ENCODE measurements at regions not wholly inside any gene's neighbourhood (a gene's known extent, or its start where the extent isn't known, plus 50 kb on each side); places are given as distances from the start of the nearest gene placed in this dataset.

DNA sequence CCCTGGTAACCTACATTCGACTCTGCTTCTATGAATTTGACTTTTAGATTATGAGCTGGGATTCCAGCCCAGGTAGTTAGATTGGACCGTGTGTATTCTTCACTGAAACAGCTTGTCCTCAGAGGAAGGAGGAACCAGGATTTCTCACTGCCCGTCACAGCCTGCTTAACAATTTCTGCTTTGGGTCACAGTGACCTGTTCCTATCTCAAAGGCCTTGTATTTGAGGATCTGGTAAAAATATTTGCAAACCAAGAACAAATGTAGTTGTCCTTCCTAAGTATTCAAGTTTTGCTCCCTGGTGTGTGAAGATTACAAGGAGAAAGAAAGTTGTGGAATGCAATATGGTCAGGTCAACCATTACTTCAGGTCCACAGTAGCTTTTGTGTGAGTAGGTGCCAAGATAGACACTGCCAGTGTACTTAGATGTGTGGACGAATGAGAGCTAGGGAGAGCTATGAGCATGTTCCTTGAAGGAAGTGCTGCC lies 55.1 kb downstream of the KIF4B start:
- DNase-seq: no peak

DNA sequence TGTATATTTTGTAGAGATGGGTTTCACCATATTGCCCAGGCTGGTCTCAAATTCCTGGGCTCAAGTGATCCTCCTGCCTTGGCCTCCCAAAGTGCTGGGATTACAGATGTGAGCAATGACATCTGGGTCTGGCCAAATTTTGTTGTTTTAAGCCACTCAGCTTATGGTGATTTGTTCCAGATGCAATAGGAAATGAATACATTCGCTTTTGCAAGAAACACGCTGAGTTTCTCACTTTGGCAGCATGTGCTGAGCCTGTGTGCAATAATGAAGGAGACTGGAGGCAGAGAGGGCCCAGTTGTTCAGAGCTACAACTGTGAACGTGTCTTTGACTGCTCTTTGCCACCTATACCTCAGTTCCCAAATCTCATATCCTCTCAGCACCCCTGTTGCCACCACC lies 56.4 kb downstream of the KIF4B start:
- DNase-seq: peak; percentile 15

DNA sequence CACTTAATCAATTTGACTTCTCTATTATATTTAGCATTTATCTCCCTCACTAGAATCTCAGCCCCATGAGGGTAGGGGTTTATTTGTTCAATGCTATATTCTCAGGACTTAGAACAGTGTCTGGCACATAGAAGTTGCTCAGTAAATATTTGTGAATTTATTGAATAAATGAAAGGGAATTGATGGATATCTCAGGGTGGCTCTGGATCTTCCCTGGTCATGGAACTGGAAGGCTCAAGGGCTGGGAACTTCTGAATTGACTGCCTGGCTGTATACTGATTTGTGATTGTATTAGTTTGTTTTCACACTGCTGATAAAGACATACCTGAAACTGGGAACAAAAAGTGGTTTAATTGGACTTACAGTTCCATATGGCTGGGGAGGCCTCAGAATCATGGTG lies 57.2 kb downstream of the KIF4B start:
- no peak for DNase-seq

DNA sequence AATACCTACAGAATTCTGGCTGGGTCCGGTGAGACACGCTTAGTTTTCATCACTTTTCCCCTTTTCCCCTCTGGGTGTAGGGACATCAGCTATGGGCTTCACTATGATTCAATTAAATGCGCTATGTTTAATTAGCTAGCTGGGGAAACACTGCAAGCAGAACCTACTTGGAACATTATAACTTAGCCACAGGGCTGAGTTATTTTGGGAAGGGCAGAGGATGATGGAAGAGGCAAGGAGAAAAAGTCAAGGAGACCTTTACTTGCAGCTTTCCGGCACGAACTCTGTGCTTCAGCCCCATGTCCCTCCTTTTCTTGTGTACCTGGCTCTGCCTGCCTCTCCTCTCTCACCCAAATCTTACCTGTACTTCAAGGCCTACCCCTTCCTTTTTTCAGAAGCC lies 62.8 kb downstream of the KIF4B start:
- DNase-seq: no peak

DNA sequence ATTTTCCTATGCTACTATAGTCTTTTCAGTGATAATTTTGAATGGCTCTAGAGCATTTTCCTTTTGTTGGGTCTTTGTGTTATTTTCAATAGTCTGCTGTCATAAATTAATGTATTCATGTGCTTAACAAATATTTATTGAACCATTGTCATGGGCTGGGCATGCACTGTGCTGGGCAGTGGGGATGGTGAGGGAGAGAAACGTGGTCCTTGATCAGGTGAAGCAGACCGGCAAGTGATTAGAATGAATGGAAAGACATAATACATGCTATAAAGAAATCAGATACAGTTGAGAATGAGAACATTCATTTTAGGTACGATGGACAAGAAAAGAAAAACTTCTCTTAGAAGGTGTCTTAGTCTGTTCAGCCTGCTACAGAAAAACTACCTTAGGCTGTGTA lies 66.1 kb downstream of the KIF4B start:
- no peak for DNase-seq

DNA sequence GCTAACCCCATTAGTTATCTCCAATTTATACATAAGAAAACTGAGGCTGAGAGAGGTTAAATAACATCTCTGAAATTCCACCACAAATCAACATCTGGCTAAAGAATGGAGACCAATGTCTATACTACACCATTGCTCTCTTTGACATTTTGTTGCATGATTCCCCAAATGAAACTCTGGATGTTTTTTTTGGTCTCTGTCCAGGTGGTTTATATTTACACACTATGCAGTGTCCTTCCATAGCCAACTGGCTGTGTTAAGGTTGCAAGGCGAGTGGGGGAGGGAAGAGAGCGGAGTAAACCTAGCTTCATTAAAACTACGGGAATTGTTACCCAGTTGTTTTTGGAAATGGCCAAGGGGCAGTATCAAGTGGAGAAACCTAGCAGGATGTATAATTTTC lies 67.2 kb downstream of the KIF4B start:
- DNase-seq: no peak

DNA sequence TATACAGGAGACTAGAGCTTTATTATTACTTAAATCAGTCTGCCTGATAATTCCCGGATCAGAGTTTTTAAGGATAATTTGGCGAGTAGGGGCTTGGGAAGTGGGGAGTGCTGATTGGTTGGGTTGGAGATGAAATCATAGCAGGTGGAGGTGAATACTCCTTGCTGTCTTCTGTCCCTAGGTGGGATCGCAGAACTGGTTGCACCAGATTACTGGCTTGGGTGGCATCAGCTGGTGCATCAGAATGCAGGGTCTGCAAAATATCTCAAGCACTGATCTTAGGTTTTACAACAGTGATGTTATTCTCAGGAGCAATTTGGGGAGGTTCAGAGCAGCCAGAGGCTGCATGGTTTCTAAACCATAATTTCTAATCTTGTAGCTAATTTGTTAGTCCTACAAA lies 68.1 kb downstream of the KIF4B start:
- no peak for DNase-seq

DNA sequence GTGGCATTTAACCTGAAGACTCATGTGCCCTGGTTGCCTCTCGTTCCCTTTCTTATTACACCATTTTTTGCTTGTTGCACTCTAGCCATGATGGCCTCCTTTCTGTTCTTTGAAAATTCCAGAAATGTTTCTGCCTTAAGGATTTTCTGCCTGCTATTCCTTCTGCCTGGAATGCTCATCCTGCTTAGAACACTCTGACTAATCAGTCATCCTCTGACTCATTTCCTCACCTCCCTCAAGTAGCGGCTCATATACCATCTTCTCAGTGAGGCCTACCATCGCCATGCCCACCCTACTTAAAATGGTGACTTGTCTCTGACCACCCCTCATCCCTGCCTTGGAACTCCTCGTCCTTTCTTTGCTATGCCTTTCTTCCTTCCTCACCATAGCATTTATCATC lies 68.8 kb downstream of the KIF4B start:
- DNase-seq: no peak

DNA sequence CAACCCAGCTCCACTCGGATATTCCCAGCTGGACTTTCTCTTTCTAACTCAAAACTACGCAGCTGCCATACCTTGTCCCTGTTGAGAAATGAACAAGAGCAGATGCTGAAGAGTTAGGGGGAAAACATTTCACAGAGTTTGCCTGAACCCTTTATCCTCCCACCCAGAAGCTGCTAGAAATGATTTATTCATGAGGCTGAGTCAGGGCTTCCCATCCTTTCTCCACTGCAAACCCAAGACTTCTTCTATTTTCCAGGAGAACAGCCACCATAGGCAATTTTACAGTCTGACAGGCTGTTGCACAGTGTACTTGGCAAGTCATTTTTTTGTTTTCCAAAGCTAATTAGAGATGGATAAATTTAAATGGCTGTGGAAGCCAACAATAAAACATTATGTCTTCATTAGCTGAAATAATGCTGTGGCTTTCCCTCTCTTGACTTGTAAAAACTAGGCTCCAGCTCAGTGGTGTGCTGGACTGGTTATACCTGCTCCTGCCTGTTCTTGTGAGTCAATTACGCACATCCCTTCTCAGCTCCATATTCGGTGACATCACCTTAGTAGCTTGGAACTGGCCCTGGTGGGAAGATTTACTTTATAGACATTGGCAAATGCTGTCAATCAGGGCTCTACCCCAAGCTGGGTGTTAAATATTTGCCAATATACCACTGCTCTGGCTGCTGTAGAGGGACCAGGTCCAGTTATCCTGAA lies 71.9 kb downstream of the KIF4B start:
- DNase-seq: no peak

DNA sequence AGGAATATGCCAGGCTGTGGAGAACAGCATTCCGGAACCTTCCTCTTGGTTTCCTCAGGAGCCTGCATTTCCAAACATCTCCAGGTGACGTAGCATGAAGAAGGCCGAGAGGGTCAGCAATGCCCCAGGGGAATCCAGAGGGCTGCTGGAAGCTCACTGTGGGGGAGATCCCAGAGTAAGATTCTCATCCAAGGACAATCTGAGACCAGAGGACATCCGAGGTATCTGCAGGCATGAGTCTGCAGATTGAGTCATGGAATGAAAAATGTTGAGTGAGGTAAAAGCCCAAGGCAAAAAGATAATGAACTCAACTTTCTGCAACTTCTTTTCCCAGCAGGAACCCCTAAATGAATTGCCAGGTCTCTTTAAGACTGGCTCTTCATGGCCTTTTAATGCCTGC lies 73.5 kb downstream of the KIF4B start:
- no peak for DNase-seq

DNA sequence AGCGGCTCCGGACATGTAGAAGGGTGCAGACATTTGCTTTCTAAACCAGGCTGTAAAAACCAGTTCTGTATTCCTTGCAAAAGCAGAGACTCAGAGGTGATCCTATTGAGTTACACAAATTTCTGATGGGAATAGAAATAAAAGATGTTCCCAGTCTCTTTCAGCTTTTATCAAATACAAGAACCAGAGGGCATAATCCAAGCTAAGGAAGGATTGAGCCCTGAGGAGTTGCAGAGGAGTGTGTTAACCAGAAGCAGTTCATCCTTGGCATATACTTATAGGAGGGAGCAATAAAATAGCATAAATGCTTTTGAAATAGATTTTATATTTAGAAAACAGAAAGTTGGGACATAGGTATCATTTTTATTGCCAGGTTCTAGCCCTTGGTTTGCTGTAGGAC lies 75.3 kb downstream of the KIF4B start:
- no peak for DNase-seq

DNA sequence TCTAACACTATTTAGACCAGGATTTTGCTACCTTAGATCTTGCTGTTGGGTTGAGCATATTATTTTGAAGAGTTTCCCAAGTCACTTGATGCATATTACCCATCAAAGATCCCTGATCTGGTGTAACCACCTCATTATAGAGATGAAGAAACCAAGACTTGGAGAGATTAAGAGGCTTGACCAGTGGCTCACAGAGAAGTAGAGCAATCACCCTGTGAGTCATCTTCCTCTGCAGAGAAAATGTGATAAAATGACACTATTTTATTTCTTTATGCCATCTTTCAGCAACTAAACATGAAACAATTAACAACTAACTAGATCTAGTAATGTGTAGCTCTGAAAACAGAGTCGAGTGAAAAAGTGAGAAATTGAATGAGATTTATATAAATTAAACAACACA lies 76.1 kb downstream of the KIF4B start:
- no peak for DNase-seq

DNA sequence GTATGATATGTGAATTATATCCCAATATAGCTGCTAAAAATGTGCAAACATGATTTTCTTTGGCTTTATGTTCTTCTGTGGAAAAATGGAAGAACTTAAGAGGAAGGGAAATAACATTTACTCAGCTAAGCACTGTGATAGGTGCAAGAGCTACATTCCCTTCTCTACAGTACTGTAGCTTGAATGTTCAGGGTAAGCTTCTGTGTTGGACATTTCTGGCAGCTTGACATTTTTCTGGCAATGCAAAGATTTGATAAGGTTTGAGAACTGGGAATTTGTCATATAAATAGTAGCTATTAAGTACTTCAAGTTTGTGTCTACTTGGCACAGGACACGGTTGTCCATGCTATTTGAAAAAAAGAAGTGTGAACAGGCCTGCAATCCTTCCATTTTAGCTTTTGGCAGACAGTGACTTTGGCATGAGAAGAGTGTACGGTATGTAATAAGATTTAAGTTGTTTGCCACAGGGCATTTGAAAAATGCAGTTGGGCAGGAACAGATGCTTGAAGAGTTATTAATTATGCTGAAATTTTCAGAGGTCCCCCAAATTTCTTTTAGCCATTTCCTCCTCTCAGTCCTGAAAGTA lies 77.6 kb downstream of the KIF4B start:
- DNase-seq: peak; percentile 72

DNA sequence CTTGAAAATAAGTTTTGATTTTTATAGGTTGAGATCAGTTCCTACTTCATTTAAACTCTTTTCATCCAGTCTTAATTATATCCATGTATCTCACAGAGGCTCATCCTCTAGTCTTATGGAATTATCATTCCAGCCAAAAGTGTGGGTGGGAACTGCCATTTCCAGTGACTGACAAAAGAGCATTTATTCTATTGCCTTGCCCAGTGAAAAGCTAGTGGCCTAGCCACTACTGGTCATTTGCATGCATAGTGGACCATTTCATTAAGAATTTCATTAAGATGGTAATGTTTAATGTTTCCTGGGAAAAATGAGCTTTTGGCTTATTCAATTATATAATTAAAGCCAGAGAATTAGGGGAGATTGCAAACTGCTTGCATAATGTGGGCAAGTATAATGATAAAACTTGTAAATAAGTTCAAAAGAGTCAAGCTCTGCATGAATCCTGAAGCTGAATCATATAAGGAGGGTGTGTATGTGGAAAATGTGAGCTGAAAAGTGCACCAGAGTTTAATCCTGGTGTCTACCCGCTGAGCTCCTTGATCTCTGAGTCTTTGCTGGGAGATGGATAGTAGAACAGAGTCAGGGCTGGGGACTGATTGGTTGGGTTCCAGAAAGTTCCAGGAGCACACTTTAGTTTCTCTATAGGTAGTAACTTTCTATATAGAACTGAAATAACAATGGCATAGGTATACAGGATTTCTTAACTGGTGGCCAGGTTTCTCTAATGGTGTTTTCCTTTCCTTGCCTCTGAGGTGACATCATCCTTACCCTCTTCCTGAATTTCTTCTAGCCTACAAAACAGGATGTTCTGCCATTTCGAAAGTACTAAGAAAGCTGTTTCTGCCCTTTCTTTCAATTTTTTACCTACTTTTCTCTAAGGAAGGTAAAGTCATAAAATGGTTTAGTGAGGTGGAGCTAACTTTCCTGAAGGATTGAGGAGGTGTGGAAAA lies 78.5 kb downstream of the KIF4B start:
- DNase-seq: no peak

DNA sequence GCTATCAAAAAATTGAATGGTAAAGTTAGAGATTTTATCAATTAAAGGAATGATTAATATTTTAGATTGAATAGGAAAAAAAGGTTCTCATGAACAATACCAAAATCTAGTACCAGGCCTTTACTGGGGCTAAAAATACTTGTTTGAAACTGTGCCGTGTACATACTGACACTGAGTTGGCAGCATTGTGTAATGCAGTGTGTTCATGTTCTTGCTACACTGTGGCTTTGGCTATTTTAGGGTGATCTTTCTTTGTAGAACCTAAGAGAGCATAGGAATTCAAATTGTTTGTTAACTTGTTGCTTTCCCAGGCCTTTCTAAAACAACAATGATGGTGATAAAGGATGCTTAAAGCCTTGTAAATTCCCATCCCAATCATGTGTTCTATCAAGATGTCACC lies 80.9 kb downstream of the KIF4B start:
- no peak for DNase-seq

DNA sequence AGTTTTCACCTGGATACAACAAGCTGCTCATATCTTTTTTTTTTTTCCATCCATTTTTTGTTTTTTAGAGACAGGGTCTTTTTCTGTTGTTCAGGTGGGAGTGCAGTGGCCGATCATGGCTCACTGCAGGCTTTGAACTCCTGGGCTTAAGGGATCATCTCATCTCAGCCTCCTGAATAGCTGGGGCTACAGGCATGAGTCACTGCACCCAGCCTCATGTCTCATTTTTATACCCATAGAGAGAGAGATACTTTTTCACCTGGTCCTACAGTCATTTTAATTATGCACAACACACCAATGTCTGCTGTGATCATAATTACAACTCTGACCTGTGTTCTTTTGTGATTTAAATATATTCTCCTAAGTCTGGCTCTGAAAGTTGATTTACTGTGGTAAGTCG lies 84.4 kb downstream of the KIF4B start:
- DNase-seq: no peak

DNA sequence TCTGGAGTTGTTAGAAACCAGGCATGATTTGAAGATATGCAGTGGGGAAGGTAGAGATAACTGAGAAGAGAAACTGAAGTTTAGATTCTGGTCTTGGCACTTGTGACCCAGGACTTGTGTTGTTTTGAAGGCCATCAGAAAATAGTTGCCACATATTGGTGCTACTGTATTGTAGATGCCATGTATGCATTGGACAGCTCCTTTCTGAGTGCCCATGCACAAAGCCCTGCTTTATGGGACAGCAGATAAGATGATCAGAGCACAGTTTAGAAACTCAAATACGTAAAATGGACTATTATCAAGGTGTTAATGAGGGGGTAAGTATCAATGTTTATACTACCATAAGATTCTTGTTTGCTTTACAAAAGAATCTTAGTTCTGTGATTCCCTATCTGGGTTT lies 84.9 kb downstream of the KIF4B start:
- no peak for DNase-seq

DNA sequence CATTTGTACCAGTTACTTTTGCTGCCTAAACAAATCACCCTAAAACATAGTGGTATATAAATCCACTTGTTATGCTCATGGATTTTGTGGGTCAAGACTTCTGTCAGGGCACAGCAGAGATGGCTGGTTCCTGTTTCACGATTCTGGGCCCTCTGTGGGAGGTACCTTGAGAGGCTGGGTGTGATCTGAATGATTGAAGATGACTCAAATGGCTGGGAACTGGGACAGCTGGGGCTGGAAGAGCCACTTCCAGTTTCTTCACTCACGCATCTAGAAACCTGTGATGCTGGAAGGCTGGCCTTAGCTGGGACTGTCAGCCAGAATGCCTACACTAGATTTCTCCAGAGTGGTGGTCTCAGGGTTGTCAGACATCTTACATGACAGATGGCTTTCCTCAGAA lies 88.1 kb downstream of the KIF4B start:
- no peak for DNase-seq

DNA sequence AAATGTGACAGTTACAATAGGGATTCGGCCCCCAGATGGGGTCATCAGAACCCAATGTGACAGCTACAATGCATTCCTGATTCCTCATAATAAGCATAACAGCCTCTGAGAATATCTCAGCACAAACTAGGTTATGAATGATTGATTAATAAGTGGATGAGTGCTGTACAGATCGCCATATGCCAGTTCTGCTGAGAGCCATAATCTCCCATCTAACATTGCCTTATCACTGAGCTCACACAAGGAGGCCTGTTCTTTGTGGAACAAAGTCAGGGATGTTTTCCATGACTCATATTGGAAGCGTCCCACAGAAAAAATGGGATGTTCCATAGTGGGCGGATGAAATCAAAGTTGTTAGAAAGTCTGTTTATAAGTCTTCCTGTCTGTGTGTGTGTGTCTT lies 89.6 kb downstream of the KIF4B start:
- DNase-seq: no peak

DNA sequence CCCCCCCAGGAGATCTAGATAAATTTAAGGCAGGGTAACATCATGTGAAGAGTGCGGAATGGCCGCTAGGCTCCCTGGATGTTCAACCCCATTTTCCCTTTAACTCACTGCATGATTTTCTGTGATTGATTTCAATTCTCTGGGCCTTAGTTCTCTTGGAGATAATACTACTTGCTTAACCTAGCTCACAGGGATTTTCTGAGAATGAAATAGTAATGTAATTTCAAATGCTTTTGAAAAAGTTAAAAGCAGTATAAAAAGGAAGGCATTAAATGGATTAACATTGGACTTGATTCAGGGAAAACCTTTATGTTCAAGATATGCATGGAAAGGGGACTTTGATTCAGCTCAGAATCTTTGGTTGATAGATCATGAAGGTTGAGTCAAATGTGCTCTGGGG lies 90.9 kb downstream of the KIF4B start:
- no peak for DNase-seq

DNA sequence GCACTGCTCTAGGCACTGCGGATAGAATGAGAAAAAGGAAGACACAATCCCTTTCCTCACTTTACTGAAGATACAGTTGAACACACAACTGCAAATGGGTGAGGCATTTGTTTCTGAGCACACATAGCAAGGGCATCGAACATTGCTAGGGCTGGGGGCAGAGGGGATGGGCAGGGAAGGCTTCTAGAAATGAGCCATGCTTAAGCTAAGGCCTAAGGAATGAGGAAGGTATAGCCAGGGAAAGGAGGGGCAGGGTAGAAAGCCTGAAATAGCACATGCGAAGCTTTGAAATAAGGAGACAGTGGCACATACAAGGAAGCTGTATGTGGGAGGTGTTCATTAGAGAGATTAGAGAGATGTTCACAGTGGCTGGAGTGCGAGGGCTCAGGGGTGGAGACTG lies 92.7 kb downstream of the KIF4B start:
- DNase-seq: no peak

DNA sequence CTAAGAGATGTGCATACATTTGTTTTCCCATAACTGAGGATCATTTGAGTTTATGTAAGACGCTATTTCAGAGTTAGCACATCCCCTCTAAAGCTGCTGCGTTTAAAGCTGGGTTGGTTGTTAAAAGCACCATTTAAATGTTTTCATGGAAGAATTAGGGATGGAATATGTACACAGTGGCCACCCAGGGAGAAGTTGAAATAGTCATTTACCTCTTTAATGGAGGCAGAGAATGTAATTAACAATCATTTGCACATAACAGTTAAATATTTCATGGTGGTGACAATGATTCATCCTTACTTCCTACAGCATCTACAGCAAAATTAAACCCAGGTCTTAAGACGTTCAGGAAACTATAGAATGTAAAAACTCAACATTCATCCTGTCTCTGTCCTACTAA lies 100.3 kb downstream of the KIF4B start:
- DNase-seq: no peak

DNA sequence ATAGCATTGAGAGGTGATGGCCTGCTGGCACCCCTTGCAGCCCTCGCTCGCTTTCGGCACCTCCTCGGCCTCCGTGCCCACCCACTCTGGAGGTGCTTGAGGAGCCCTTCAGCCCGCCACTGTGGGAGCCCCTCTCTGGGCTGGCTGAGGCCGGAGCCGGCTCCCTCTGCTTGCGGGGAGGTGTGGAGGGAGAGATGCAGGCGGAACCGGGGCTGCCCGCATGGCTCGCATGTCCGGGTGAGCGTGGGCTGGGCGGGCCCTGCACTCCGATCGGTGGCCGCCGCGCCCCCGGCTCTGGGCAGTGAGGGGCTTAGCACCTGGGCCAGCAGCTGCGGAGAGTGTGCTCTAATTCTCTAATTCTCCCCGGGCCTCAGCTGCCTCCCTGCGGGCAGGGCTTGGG lies 101.1 kb downstream of the KIF4B start:
- no peak for DNase-seq

Data from tongue (tissue), 1 donor.